GM12892 (cell line): ENCODE measurements at regions not wholly inside any gene's neighbourhood (a gene's known extent, or its start where the extent isn't known, plus 50 kb on each side); places are given as distances from the start of the nearest gene placed in this dataset.

Source experiments
- POLR2AphosphoS5 ChIP-seq: IDR thresholded peaks from 2 replicates; pipeline ENCODE4 v1.6.1; 2011; ENCODE audit warnings: low read depth, low read length, control low read depth
- TAF1 ChIP-seq: IDR thresholded peaks from 2 replicates; pipeline ENCODE4 v1.6.1; 2011; ENCODE audit warnings: low read depth, mild to moderate bottlenecking, control low read depth, low read length, borderline replicate concordance

DNA sequence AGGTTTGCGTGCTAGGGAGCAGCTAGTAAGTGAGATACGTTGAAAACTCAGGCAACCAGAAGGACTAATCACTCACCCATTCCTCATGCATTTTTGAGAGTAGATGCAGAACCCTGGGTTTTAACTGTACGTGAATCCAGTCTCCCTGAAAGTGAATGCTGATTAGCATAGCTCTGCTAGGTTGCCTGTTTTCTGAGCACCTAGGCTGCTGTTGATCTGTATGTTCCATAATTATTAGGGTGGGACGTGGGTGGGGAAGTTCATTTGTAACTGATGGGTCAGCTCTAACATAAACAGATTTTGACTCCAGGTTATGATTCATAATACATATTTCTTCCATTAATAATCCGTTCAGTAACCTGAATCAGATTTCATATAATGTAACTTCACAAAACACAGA lies 379.0 kb upstream of the FANCL start:
- no peak for TF ChIP-seq TAF1
- TF ChIP-seq POLR2AphosphoS5 = no peak
